Peyer's patch (tissue), 4 donors: ENCODE measurements at regions not wholly inside any gene's neighbourhood (a gene's known extent, or its start where the extent isn't known, plus 50 kb on each side); places are given as distances from the start of the nearest gene placed in this dataset.
"Not testable (repeated sequence)": the region's sequence is repeated elsewhere in the genome, so short reads cannot be mapped to it uniquely, and the experiment has no call there.

Experiments used
- CTCF ChIP-seq, 6 experiments: fragments of 450-650 bp in 4 of 6; fragments of 200-600 bp in 2 of 6; sonication (generic) in 1 of 6; IDR thresholded peaks; one replicate each; pipeline ENCODE4 v1.5.1; 2017 to 2019; ENCODE audit warnings: antibody characterized with exemption in 6 of 6, mild to moderate bottlenecking in 3 of 6, moderate library complexity in 1 of 6
- POLR2A ChIP-seq, 2 donors: fragments of 450-650 bp; IDR thresholded peaks; one replicate each; pipeline ENCODE4 v1.5.1; 2017; ENCODE audit warnings: antibody characterized with exemption in 2 of 2, mild to moderate bottlenecking in 2 of 2, moderate library complexity in 2 of 2

DNA sequence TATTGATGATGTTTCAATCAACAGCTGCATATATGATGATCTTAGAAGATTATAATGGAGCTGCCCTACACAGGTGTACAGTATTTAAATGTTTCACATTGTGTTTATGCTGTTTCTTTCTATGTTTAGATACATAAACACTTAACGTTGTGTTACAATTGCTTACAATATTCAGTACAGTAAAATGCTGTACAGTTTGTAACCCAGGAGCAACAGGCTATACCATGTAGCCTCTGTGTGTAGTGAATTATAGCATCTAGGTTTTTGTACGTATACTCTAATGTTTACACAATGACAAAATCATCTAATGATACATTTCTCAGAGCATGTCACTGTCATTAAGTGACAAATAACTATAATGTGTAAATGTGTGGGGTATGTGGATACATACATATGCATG is 80.5 kb upstream of the CPEB2 start:
- TF ChIP-seq CTCF, POLR2A (IDR thresholded peaks at IDR 0.05): not testable (repeated sequence)
